Activated CD8-positive, alpha-beta T cell treated with anti-CD3 and anti-CD28 coated beads, Interleukin-2, amount 10 ng/mL, durations not matched to agents 7 days and 5 days (primary cell): ENCODE measurements at regions not wholly inside any gene's neighbourhood (a gene's known extent, or its start where the extent isn't known, plus 50 kb on each side); places are given as distances from the start of the nearest gene placed in this dataset.

ENCODE experiments used
- ATAC-seq: fragments of 150-1000 bp; cut with Tn5 transposase; one replicate; pipeline ENCODE4 v1.10.0; 2021; ENCODE audit warnings: moderate library complexity
- CTCF ChIA-PET: fragments of 350-600 bp; sonication (Branson Sonifier 250); formaldehyde crosslinking; loops from one replicate; lab custom pipeline; 2021; ENCODE audit warnings: antibody characterized with exemption; lab: Charles Lee
- POLR2A ChIA-PET: fragments of 350-600 bp; sonication (Branson Sonifier 250); formaldehyde crosslinking; loops from one replicate; lab custom pipeline; 2021; ENCODE audit warnings: antibody characterized with exemption; lab: Charles Lee
- DNase-seq: peaks from one replicate; pipeline ENCODE4 v3.0.0-alpha.2; 2020
- H3K27ac Mint-ChIP-seq: one replicate; pipeline ENCODE4 v1.8.0; 2021; ENCODE audit warnings: mild to moderate bottlenecking, mixed read lengths
- H3K27me3 Mint-ChIP-seq: one replicate; pipeline ENCODE4 v1.8.0; 2021; ENCODE audit warnings: low read depth, mixed read lengths
- H3K36me3 Mint-ChIP-seq: one replicate; pipeline ENCODE4 v1.8.0; 2021; ENCODE audit warnings: low read depth, mixed read lengths
- H3K4me1 Mint-ChIP-seq: one replicate; pipeline ENCODE4 v1.8.0; 2021; ENCODE audit warnings: low read depth, mixed read lengths
- H3K4me3 Mint-ChIP-seq: one replicate; pipeline ENCODE4 v1.8.0; 2021; ENCODE audit warnings: mild to moderate bottlenecking, mixed read lengths
- H3K9me3 Mint-ChIP-seq: one replicate; pipeline ENCODE4 v1.8.0; 2022; ENCODE audit warnings: mixed read lengths; ENCODE audit not compliant: insufficient read depth

GRCh38 chr2:182589121-182589520 is 126.9 kb upstream of the DNAJC10 start:
- no peaks in the 10 kb centered on the region for H3K36me3 Mint-ChIP-seq
- ATAC-seq (no peak), DNase-seq (no peak)
- POLR2A ChIA-PET = no interaction called here
- no peak overlapping the region for H3K27ac Mint-ChIP-seq
- H3K4me1 Mint-ChIP-seq = no peaks in the 10 kb centered on the region
- no peaks in the 10 kb centered on the region for H3K27me3 Mint-ChIP-seq
- no peak overlapping the region for H3K4me3 Mint-ChIP-seq
- CTCF ChIA-PET = no interaction called here
- H3K9me3 Mint-ChIP-seq = no peaks in the 10 kb centered on the region

- Mint-ChIP-seq H3K9me3 (no peaks in the 10 kb centered on the region), H3K4me3 (no peak overlapping the region), H3K36me3 (no peaks in the 10 kb centered on the region), H3K27ac (no peak overlapping the region), H3K27me3 (peaks cover 2% of the 10 kb centered on the region), H3K4me1 (no peaks in the 10 kb centered on the region)
- ChIA-PET POLR2A (no interaction called here), CTCF (no interaction called here)
- ATAC-seq (no peak), DNase-seq (no peak)
Measured at GRCh38 chr2:182591774-182592173, 124.3 kb upstream of the DNAJC10 start.

GRCh38 chr2:182592691-182593393 is 123.2 kb upstream of the DNAJC10 start:
- peaks cover 2% of the 10 kb centered on the region for H3K27me3 Mint-ChIP-seq
- ChIA-PET CTCF (no interaction called here), POLR2A (no interaction called here)
- H3K36me3 Mint-ChIP-seq = no peaks in the 10 kb centered on the region
- no peak for ATAC-seq
- DNase-seq = no peak
- H3K4me1 Mint-ChIP-seq = no peaks in the 10 kb centered on the region
- no peak overlapping the region for H3K4me3 Mint-ChIP-seq
- H3K27ac Mint-ChIP-seq = no peak overlapping the region
- no peaks in the 10 kb centered on the region for H3K9me3 Mint-ChIP-seq

- POLR2A ChIA-PET = no interaction called here
- DNase-seq (no peak), ATAC-seq (no peak)
- Mint-ChIP-seq H3K36me3 (no peaks in the 10 kb centered on the region), H3K9me3 (no peaks in the 10 kb centered on the region), H3K4me3 (no peak overlapping the region), H3K27ac (no peak overlapping the region), H3K4me1 (no peaks in the 10 kb centered on the region), H3K27me3 (peaks cover 2% of the 10 kb centered on the region)
- CTCF ChIA-PET = no interaction called here
Measured at GRCh38 chr2:182593394-182593975, 122.6 kb upstream of the DNAJC10 start.

- H3K9me3 Mint-ChIP-seq = no peaks in the 10 kb centered on the region
- ChIA-PET CTCF (no interaction called here), POLR2A (no interaction called here)
- H3K4me1 Mint-ChIP-seq = no peaks in the 10 kb centered on the region
- H3K27me3 Mint-ChIP-seq = peaks cover 2% of the 10 kb centered on the region
- DNase-seq = no peak
- no peak overlapping the region for H3K4me3 Mint-ChIP-seq
- H3K36me3 Mint-ChIP-seq = no peaks in the 10 kb centered on the region
- no peak for ATAC-seq
- no peak overlapping the region for H3K27ac Mint-ChIP-seq
Measured at GRCh38 chr2:182594286-182594685, 121.8 kb upstream of the DNAJC10 start.

- ChIA-PET CTCF (no interaction called here), POLR2A (no interaction called here)
- no peak for DNase-seq
- H3K36me3 Mint-ChIP-seq = no peaks in the 10 kb centered on the region
- peaks cover 2% of the 10 kb centered on the region for H3K27me3 Mint-ChIP-seq
- no peaks in the 10 kb centered on the region for H3K9me3 Mint-ChIP-seq
- no peak for ATAC-seq
- no peaks in the 10 kb centered on the region for H3K4me1 Mint-ChIP-seq
- H3K4me3 Mint-ChIP-seq = no peak overlapping the region
- H3K27ac Mint-ChIP-seq = no peak overlapping the region
Measured at GRCh38 chr2:182595650-182596049, 120.4 kb upstream of the DNAJC10 start.

- ChIA-PET CTCF (no interaction called here), POLR2A (no interaction called here)
- DNase-seq (no peak), ATAC-seq (no peak)
- H3K4me1 Mint-ChIP-seq = no peaks in the 10 kb centered on the region
- H3K4me3 Mint-ChIP-seq = no peak overlapping the region
- no peaks in the 10 kb centered on the region for H3K9me3 Mint-ChIP-seq
- peaks cover 2% of the 10 kb centered on the region for H3K27me3 Mint-ChIP-seq
- H3K36me3 Mint-ChIP-seq = no peaks in the 10 kb centered on the region
- no peak overlapping the region for H3K27ac Mint-ChIP-seq
Measured at GRCh38 chr2:182597570-182598295, 118.3 kb upstream of the DNAJC10 start.

GRCh38 chr2:182598626-182599025 is 117.4 kb upstream of the DNAJC10 start:
- ChIA-PET POLR2A (no interaction called here), CTCF (interaction anchor here (1.2 kb wide), 1 partner anchor 21 kb away, joined by 3 read pairs; no protein-coding TSS in a partner anchor)
- DNase-seq (no peak), ATAC-seq (no peak)
- no peak overlapping the region for H3K4me3 Mint-ChIP-seq
- H3K36me3 Mint-ChIP-seq = no peaks in the 10 kb centered on the region
- no peak overlapping the region for H3K27ac Mint-ChIP-seq
- peaks cover 2% of the 10 kb centered on the region for H3K27me3 Mint-ChIP-seq
- H3K4me1 Mint-ChIP-seq = no peaks in the 10 kb centered on the region
- H3K9me3 Mint-ChIP-seq = no peaks in the 10 kb centered on the region

- DNase-seq (no peak), ATAC-seq (no peak)
- Mint-ChIP-seq H3K27me3 (no peaks in the 10 kb centered on the region), H3K36me3 (no peaks in the 10 kb centered on the region), H3K9me3 (no peaks in the 10 kb centered on the region), H3K4me3 (no peak overlapping the region), H3K27ac (no peak overlapping the region), H3K4me1 (no peaks in the 10 kb centered on the region)
- ChIA-PET POLR2A (no interaction called here), CTCF (no interaction called here)
Measured at GRCh38 chr2:182605166-182605565, 110.9 kb upstream of the DNAJC10 start.

GRCh38 chr2:182606728-182607681 is 109.1 kb upstream of the DNAJC10 start:
- ChIA-PET CTCF (no interaction called here), POLR2A (no interaction called here)
- ATAC-seq (no peak), DNase-seq (no peak)
- no peaks in the 10 kb centered on the region for H3K36me3 Mint-ChIP-seq
- H3K27me3 Mint-ChIP-seq = peaks cover 2% of the 10 kb centered on the region
- no peak overlapping the region for H3K4me3 Mint-ChIP-seq
- H3K27ac Mint-ChIP-seq = no peak overlapping the region
- no peaks in the 10 kb centered on the region for H3K4me1 Mint-ChIP-seq
- no peaks in the 10 kb centered on the region for H3K9me3 Mint-ChIP-seq

- ATAC-seq = no peak
- no peak overlapping the region for H3K27ac Mint-ChIP-seq
- no peaks in the 10 kb centered on the region for H3K36me3 Mint-ChIP-seq
- CTCF ChIA-PET = no interaction called here
- POLR2A ChIA-PET = no interaction called here
- H3K9me3 Mint-ChIP-seq = no peaks in the 10 kb centered on the region
- H3K4me1 Mint-ChIP-seq = no peaks in the 10 kb centered on the region
- H3K4me3 Mint-ChIP-seq = no peak overlapping the region
- DNase-seq = no peak
- peaks cover 2% of the 10 kb centered on the region for H3K27me3 Mint-ChIP-seq
Measured at GRCh38 chr2:182608181-182608845, 107.7 kb upstream of the DNAJC10 start.
